ENCODE measurements at regions not wholly inside any gene's neighbourhood (a gene's known extent, or its start where the extent isn't known, plus 50 kb on each side); places are given as distances from the start of the nearest gene placed in this dataset.

DNA sequence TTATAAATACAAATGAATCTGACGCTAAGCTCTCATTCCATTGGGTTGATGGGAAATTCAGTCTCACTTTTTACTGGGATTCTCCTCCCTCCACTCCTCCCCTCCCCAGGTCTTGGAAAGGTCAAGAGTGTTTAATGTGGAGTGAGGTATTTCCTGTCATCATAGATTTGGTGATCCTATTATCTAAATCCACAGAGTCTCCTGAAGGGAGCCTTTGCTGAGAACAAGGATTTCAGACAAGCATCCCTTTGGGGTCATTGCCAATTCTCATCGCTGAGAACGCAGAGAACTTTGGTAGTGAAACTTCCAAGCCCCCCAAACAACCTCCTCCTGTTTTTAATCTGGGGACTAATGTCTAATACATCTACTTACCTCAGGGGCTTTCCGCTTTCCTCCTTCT is 297.9 kb downstream of the OTOL1 start:
- Histone ChIP-seq H2BK15ac (ENCODE audit: low read depth, low read length) (no peak overlapping the region), H3K79me2 (ENCODE audit: insufficient read depth, low read length) (no peaks in the 10 kb centered on the region), H3T11ph (ENCODE audit: low read length) (no peak overlapping the region), H4K5ac (ENCODE audit: insufficient read length, low read depth, low read length) (no peak overlapping the region), H3K27ac (ENCODE audit: insufficient read length, low read depth, low read length) (no peak overlapping the region), H2BK5ac (ENCODE audit: insufficient read length, low read length) (no peak overlapping the region), H3K4me1 (ENCODE audit: insufficient read depth, low read length) (no peaks in the 10 kb centered on the region), H4K20me1 (ENCODE audit: control insufficient read depth, insufficient read depth, insufficient read length) (no peaks in the 10 kb centered on the region), H3K9me3 (ENCODE audit: control insufficient read depth, low read depth, low read length) (no peaks in the 10 kb centered on the region), H2BK120ac (ENCODE audit: low read depth, low read length, poor library complexity, severe bottlenecking) (no peak overlapping the region), H3K18ac (ENCODE audit: insufficient read length, low read depth, low read length) (no peak overlapping the region), H3K23me2 (ENCODE audit: insufficient read length, low read depth, low read length, poor library complexity, severe bottlenecking) (no peaks in the 10 kb centered on the region), H4K91ac (ENCODE audit: insufficient read length, low read depth, low read length) (no peak overlapping the region), H3K27me3 (ENCODE audit: insufficient read depth, low read length) (no peaks in the 10 kb centered on the region), H2AFZ (ENCODE audit: low read length) (no peak overlapping the region), H3K4me2 (ENCODE audit: insufficient read depth, insufficient read length, low read length) (no peak overlapping the region), H2BK20ac (ENCODE audit: low read depth, low read length, poor library complexity, severe bottlenecking) (no peak overlapping the region), H3K23ac (ENCODE audit: insufficient read length, low read depth, low read length) (no peak overlapping the region), H3K9ac (ENCODE audit: extremely low read depth, insufficient read length, low read length) (no peak overlapping the region), H3K79me1 (ENCODE audit: insufficient read depth, low read depth, low read length, poor library complexity, severe bottlenecking) (no peaks in the 10 kb centered on the region), H2AK5ac (ENCODE audit: insufficient read length, low read length) (no peak overlapping the region), H3K14ac (ENCODE audit: insufficient read depth, low read length) (no peak overlapping the region), H3K4ac (ENCODE audit: low read depth, low read length) (no peak overlapping the region), H2BK12ac (ENCODE audit: insufficient read length, low read depth, low read length) (no peak overlapping the region), H4K8ac (replicated peaks; ENCODE audit: insufficient read length, low read depth, low read length) (no peak overlapping the region), H3K56ac (ENCODE audit: insufficient read length, low read depth, low read length) (no peak overlapping the region)
- H3K27ac Mint-ChIP-seq = no peak overlapping the region
- H3K4me3 Mint-ChIP-seq = no peak overlapping the region
- peaks cover 0 to under 1% (median 0%) of the 10 kb centered on the region in 3 experiments; a peak in 2 of 7 replicates for H3K36me3 Mint-ChIP-seq (ENCODE audit: insufficient read depth in 1 of 3, low read depth in 3 of 3)
- WGBS (ENCODE audit: extremely low coverage, insufficient read length, low lambda C conversion rate) = no CpG with 5 or more reads among the region's 4 CpGs
- DNase-seq = no peak
- peaks cover 5% of the 10 kb centered on the region in 2 experiments for H3K4me1 Mint-ChIP-seq
- TF ChIP-seq, protein P1, sequence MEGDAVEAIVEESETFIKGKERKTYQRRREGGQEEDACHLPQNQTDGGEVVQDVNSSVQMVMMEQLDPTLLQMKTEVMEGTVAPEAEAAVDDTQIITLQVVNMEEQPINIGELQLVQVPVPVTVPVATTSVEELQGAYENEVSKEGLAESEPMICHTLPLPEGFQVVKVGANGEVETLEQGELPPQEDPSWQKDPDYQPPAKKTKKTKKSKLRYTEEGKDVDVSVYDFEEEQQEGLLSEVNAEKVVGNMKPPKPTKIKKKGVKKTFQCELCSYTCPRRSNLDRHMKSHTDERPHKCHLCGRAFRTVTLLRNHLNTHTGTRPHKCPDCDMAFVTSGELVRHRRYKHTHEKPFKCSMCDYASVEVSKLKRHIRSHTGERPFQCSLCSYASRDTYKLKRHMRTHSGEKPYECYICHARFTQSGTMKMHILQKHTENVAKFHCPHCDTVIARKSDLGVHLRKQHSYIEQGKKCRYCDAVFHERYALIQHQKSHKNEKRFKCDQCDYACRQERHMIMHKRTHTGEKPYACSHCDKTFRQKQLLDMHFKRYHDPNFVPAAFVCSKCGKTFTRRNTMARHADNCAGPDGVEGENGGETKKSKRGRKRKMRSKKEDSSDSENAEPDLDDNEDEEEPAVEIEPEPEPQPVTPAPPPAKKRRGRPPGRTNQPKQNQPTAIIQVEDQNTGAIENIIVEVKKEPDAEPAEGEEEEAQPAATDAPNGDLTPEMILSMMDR (conservative IDR thresholded peaks at IDR 0.05) = no peak
- H3K9me3 Mint-ChIP-seq = peaks cover 1 to 4% of the 10 kb centered on the region in 2 experiments; a peak in 3 of 5 replicates
- H3K27me3 Mint-ChIP-seq (ENCODE audit: low read depth) = no peaks in the 10 kb centered on the region

Measured in H9 (cell line).